ENCODE measurements at regions not wholly inside any gene's neighbourhood (a gene's known extent, or its start where the extent isn't known, plus 50 kb on each side); places are given as distances from the start of the nearest gene placed in this dataset.

GRCh38 chr20:41669708-41670263 lies 51.6 kb upstream of the CHD6 start:
- no peak for ATAC-seq
- Histone ChIP-seq H3K4me3 (no peak overlapping the region), H3K27me3 (peaks cover 0 to 27% (median 0%) of the 10 kb centered on the region in 9 donors)

GRCh38 chr20:41668057-41668749 lies 50.0 kb upstream of the CHD6 start:
- Histone ChIP-seq H3K36me3 (no peaks in the 10 kb centered on the region), H3K27me3 (peaks cover 0 to 15% (median 0%) of the 10 kb centered on the region in 9 donors), H3K27ac (no peak overlapping the region), H3K4me3 (no peak overlapping the region), H3K9me3 (peaks cover 0 to 4% (median 0%) of the 10 kb centered on the region in 12 donors), H3K4me1 (no peaks in the 10 kb centered on the region)
- TF ChIP-seq POLR2A (IDR thresholded peaks at IDR 0.05): no peak
- TF ChIP-seq CTCF (IDR thresholded peaks at IDR 0.05): no peak
- no peak for DNase-seq
- ATAC-seq: no peak
- 76 to 86% (median 83%) methylated on average over 1 of the region's 1 CpG for WGBS, 4 donors
- intact Hi-C loops (cut with DNase I): no loop called here

More at GRCh38 chr20:41669708-41670263, 51.6 kb upstream of the CHD6 start:
- Histone ChIP-seq H3K4me1 (no peaks in the 10 kb centered on the region), H3K27ac (no peak overlapping the region), H3K9me3 (no peaks in the 10 kb centered on the region), H3K36me3 (no peaks in the 10 kb centered on the region)
- no peak for DNase-seq
- intact Hi-C loops (cut with DNase I): no loop called here
- TF ChIP-seq CTCF (IDR thresholded peaks at IDR 0.05): no peak
- TF ChIP-seq POLR2A (IDR thresholded peaks at IDR 0.05): no peak
- 39 to 47% (median 42%) methylated on average over 5 to 6 of the region's 6 CpGs for WGBS, 4 donors

Data from heart left ventricle (tissue), 16 donors.